Activated T-cell treated with anti-CD3 and anti-CD28 coated beads, Interleukin-2, amount 50 U/mL, for 1 hour (primary cell): ENCODE measurements at regions not wholly inside any gene's neighbourhood (a gene's known extent, or its start where the extent isn't known, plus 50 kb on each side); places are given as distances from the start of the nearest gene placed in this dataset.

ENCODE experiments used
- DNase-seq: peaks from one replicate; pipeline ENCODE4 v3.0.0-alpha.2; 2020

GRCh38 chr15:81987628-81988027 is 58.2 kb downstream of the MEX3B start:
- DNase-seq, result no peak

GRCh38 chr15:81983497-81983896 is 62.3 kb downstream of the MEX3B start:
- no peak for DNase-seq

- DNase-seq, result no peak
Observed at GRCh38 chr15:81982808-81983207, 63.0 kb downstream of the MEX3B start.

GRCh38 chr15:81981908-81982307 is 63.9 kb downstream of the MEX3B start:
- DNase-seq, result no peak

GRCh38 chr15:81977464-81977863 is 68.4 kb downstream of the MEX3B start:
- DNase-seq, result no peak

GRCh38 chr15:81968691-81969090 is 77.1 kb downstream of the MEX3B start:
- DNase-seq, result no peak

GRCh38 chr15:81966631-81967030 is 79.2 kb downstream of the MEX3B start:
- DNase-seq, result no peak

GRCh38 chr15:81962482-81962881 is 83.3 kb downstream of the MEX3B start:
- no peak for DNase-seq

GRCh38 chr15:81959196-81959595 is 86.6 kb downstream of the MEX3B start:
- DNase-seq, result no peak

GRCh38 chr15:81957698-81958097 is 88.1 kb downstream of the MEX3B start:
- DNase-seq, result no peak

GRCh38 chr15:81955382-81956062 is 90.3 kb downstream of the MEX3B start:
- no peak for DNase-seq

- DNase-seq, result no peak
Observed at GRCh38 chr15:81954158-81954783, 91.5 kb downstream of the MEX3B start.

GRCh38 chr15:81950841-81951414 is 94.9 kb downstream of the MEX3B start:
- DNase-seq, result no peak

- DNase-seq, result no peak
Observed at GRCh38 chr15:81948751-81949150, 97.1 kb downstream of the MEX3B start.

- DNase-seq, result no peak
Observed at GRCh38 chr15:81948222-81948621, 97.6 kb downstream of the MEX3B start.

GRCh38 chr15:81947548-81947947 is 98.3 kb downstream of the MEX3B start:
- no peak for DNase-seq

- no peak for DNase-seq
Observed at GRCh38 chr15:81945014-81945615, 100.7 kb downstream of the MEX3B start.

GRCh38 chr15:81942655-81943195 is 103.1 kb downstream of the MEX3B start:
- no peak for DNase-seq

- DNase-seq, result no peak
Observed at GRCh38 chr15:81942157-81942556, 103.7 kb downstream of the MEX3B start.

- DNase-seq, result no peak
Observed at GRCh38 chr15:81941479-81941878, 104.3 kb downstream of the MEX3B start.

GRCh38 chr15:81940467-81941451 is 105.1 kb downstream of the MEX3B start:
- no peak for DNase-seq
